ENCODE measurements at regions not wholly inside any gene's neighbourhood (a gene's known extent, or its start where the extent isn't known, plus 50 kb on each side); places are given as distances from the start of the nearest gene placed in this dataset.

DNA sequence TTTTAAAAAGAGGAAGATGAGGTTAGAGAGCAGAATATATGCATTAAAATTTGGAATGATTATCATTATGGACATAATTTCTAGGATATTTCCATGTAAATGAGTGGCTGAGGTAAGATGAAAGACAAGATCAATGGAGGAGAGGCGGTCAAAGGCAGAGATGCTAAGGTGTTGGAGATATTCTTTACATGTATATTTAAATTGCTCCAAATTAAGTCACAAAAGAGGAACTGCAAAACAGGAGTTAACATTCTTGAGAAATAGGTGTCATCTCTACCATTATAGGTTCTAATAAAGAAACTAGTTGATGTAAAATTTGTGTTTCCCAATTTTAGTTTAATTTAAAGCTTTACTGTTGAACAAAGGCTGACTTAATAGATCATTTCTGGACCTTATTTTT is 268.5 kb upstream of the PPFIA2 start:
- DNase-seq (ENCODE audit: low read depth, low spot score) = no peak
- TF ChIP-seq, protein P1, sequence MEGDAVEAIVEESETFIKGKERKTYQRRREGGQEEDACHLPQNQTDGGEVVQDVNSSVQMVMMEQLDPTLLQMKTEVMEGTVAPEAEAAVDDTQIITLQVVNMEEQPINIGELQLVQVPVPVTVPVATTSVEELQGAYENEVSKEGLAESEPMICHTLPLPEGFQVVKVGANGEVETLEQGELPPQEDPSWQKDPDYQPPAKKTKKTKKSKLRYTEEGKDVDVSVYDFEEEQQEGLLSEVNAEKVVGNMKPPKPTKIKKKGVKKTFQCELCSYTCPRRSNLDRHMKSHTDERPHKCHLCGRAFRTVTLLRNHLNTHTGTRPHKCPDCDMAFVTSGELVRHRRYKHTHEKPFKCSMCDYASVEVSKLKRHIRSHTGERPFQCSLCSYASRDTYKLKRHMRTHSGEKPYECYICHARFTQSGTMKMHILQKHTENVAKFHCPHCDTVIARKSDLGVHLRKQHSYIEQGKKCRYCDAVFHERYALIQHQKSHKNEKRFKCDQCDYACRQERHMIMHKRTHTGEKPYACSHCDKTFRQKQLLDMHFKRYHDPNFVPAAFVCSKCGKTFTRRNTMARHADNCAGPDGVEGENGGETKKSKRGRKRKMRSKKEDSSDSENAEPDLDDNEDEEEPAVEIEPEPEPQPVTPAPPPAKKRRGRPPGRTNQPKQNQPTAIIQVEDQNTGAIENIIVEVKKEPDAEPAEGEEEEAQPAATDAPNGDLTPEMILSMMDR (IDR thresholded peaks at IDR 0.05; ENCODE audit: low read depth, low read length) = no peak
- in situ Hi-C loops (cut with HindIII; ENCODE audit: low sequenced_read_pairs) = no loop called here
- H3K4me3 ChIP-seq (ENCODE audit: low read depth, low read length) = no peak overlapping the region

DNA sequence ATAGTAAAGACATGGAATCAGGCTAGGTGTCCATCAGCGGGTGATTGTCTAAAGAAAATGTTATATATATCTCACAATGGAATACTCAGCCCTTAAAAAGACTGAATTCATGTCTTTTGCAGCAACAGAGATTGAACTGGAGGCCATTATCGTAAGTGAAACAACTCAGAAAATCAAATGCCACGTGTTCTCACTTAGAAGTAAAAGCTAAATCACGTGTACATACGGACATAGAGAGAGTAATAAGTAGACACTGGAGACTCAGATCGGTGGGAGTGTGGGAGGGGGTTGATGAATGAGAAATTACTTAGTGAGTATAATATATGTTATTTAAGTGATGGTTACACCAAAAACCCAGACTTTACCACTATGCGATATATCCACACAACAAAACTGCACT is 266.3 kb upstream of the PPFIA2 start:
- in situ Hi-C loops (cut with HindIII; ENCODE audit: low sequenced_read_pairs) = no loop called here
- TF ChIP-seq, protein P1 (IDR thresholded peaks at IDR 0.05; ENCODE audit: low read depth, low read length) = no peak
- no peak for DNase-seq (ENCODE audit: low read depth, low spot score)
- H3K4me3 ChIP-seq (ENCODE audit: low read depth, low read length) = no peak overlapping the region

DNA sequence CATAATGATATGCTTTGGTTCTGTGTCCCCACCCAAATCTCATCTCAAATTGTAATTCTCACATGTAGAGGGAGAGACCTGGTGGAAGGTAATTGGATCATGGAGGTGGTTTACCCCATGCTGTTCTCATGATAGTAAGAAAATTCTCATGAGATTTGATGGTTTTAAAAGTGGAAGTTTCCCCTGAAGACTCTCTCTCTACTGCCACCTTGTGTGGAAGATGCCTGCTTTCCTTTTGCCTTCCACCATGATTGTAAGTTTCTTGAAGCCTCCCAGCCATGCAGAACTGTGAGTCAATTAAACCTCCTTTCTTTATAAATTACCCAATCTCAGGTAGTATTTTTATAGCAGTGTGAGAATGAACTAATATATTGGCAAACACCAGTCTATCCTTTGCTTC is 260.4 kb upstream of the PPFIA2 start:
- in situ Hi-C loops (cut with HindIII; ENCODE audit: low sequenced_read_pairs) = no loop called here
- TF ChIP-seq, protein P1 (IDR thresholded peaks at IDR 0.05; ENCODE audit: low read depth, low read length) = peak; percentile 35
- DNase-seq (ENCODE audit: low read depth, low spot score) = no peak
- no peak overlapping the region for H3K4me3 ChIP-seq (ENCODE audit: low read depth, low read length)

DNA sequence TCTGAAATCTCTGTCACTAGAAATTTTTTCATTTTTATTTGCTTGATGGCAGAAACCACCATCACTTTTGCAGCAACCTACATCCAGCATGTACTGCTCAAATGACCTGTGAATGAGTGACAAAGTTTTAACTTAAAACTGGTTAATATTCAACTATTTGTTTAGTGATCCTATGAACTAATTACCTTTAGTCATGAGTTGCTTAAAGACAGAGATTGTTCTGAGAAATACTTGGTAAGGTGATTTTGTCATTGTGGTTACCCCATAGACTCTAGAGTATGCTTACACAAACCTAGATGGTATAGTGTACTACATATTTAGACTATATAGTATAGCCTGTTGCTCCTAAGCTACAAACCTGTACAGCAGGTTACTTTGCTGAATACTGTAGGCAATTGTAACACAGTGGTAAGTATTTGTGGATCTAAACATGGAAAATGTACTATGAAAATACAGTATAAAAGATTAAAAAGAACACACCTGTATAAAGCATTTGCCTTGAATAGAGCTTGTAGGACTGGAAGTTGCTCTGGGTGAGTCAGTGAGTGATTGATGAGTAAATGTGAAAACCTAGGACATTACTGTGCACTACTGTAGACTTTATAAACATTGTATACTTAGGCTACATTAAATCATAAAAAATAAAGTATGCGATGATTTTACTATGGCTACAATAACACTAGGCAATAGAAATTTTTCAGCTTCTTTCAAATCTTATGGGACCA is 256.6 kb upstream of the PPFIA2 start:
- no peak for DNase-seq (ENCODE audit: low read depth, low spot score)
- TF ChIP-seq, protein P1 (IDR thresholded peaks at IDR 0.05; ENCODE audit: low read depth, low read length) = no peak
- H3K4me3 ChIP-seq (ENCODE audit: low read depth, low read length) = no peak overlapping the region
- in situ Hi-C loops (cut with HindIII; ENCODE audit: low sequenced_read_pairs) = no loop called here

DNA sequence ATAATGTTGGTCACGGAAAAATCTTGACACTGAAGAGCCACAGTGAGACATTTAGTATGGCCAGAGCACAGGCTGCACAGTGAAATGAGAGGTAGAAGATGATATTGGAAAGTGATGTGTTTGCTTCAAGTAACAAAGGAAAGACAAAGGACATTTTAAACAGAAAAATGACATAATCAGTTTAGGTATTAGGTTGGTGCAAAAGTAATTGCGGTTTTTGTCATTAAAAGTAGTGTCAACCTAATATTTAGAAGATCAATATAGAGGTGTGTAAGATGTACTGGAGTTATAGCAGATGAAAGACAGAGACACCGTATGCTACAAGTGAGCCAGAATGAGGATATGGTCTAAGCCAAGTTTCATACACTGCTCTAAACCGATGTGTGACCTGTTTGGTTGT is 253.0 kb upstream of the PPFIA2 start:
- DNase-seq (ENCODE audit: low read depth, low spot score) = no peak
- H3K4me3 ChIP-seq (ENCODE audit: low read depth, low read length) = no peak overlapping the region
- in situ Hi-C loops (cut with HindIII; ENCODE audit: low sequenced_read_pairs) = no loop called here
- TF ChIP-seq, protein P1 (IDR thresholded peaks at IDR 0.05; ENCODE audit: low read depth, low read length) = no peak

DNA sequence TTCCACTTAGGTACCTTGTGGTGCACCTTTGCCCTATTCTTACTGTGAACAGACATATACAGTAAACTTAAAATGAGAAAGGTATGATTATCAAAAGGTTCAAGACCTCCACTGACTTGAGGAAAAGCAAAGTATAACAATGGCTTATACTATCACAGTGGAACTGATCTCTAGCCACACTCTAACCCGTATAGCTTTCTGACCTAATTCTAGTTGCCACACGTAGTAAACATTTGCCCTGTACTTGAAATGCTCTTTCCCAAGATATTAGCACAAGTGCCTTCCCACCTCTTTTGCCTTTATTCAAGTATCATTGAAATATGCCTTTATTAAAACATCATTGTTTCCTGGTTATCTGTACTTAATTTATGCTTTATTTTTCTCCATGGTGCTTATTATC is 250.4 kb upstream of the PPFIA2 start:
- TF ChIP-seq, protein P1 (IDR thresholded peaks at IDR 0.05; ENCODE audit: low read depth, low read length) = no peak
- in situ Hi-C loops (cut with HindIII; ENCODE audit: low sequenced_read_pairs) = no loop called here
- no peak for DNase-seq (ENCODE audit: low read depth, low spot score)
- H3K4me3 ChIP-seq (ENCODE audit: low read depth, low read length) = no peak overlapping the region
